K562 (cell line): ENCODE measurements at regions not wholly inside any gene's neighbourhood (a gene's known extent, or its start where the extent isn't known, plus 50 kb on each side); places are given as distances from the start of the nearest gene placed in this dataset.

ENCODE experiments used
- ATAC-seq: fragments of 200-7000 bp; cut with Tn5 transposase; 3 replicates; pipeline ENCODE4 v1.9.1; 2020; ENCODE audit warnings: moderate library complexity
- BruUV-seq: library from RNA; stranded (reverse); fragments of 400-500 nt; replicated peaks from 2 replicates; lab custom pipeline; 2021; lab: Mats Ljungman, UMichigan
- CTCF ChIA-PET: fragments of 300-600 bp; formaldehyde crosslinking; extraction: SDS; loops from one replicate; lab custom pipeline; 2021; ENCODE audit warnings: low intra/inter-chr PET ratio; lab: Yijun Ruan, JAX
- POLR2A ChIA-PET: fragments of 300-600, 350-650 bp; sonication (Branson Sonifier 250); formaldehyde crosslinking; extraction: SDS; loops from one replicate; lab custom pipeline; 2021; ENCODE audit warnings: antibody characterized with exemption, inconsistent platforms; lab: Yijun Ruan, JAX
- DNase-seq, 4 experiments: peaks; one replicate each; pipeline versions ENCODE4 v3.0.0 to v3.0.0-alpha.2; 2011 to 2018; ENCODE audit warnings: low spot score in 3 of 4, mixed read lengths in 3 of 4; ENCODE audit errors: extremely low read depth in 1 of 4
- FAIRE-seq: peaks from 2 replicates; lab custom pipeline; 2011; peaks lifted over from hg19 to GRCh38; lab: Jason Lieb, UNC
- H2AFZ ChIP-seq: 2 replicates; pipeline ENCODE4 v1.6.0; 2011; ENCODE audit warnings: low read depth, low read length, control low read depth, inconsistent platforms
- H3K27ac ChIP-seq: fragments of 200-600 bp; 3 replicates; pipeline ENCODE4 v1.8.0; 2011; ENCODE audit warnings: low read depth, mild to moderate bottlenecking, control low read depth, inconsistent platforms, low read length, moderate library complexity, mixed read lengths; ENCODE audit errors: extremely low read depth
- H3K27me3 ChIP-seq, 2 experiments: fragments of 300-600 bp in 1 of 2; 2 replicates in 1 of 2; 3 replicates in 1 of 2; pipeline versions ENCODE4 v1.6.0 to v1.8.0; 2011; ENCODE audit warnings: inconsistent platforms in 2 of 2, low read length in 2 of 2, mild to moderate bottlenecking in 1 of 2, mixed read lengths in 1 of 2, moderate library complexity in 1 of 2; ENCODE audit not compliant: control insufficient read depth in 2 of 2, insufficient read depth in 2 of 2
- H3K36me3 ChIP-seq: fragments of 300-600 bp; 3 replicates; pipeline ENCODE4 v1.8.0; 2011; ENCODE audit warnings: mild to moderate bottlenecking, low read length, inconsistent platforms; ENCODE audit not compliant: control insufficient read depth, insufficient read depth
- H3K4me1 ChIP-seq, 2 experiments: fragments of 200-600 bp in 1 of 2; replicated peaks in 1 of 2; 2 replicates in 1 of 2; 3 replicates in 1 of 2; pipeline versions ENCODE4 v1.5.1 to v1.8.0; 2011; ENCODE audit warnings: inconsistent platforms in 2 of 2, low read length in 2 of 2, mild to moderate bottlenecking in 1 of 2, mixed read lengths in 1 of 2, moderate library complexity in 1 of 2; ENCODE audit not compliant: control insufficient read depth in 2 of 2, insufficient read depth in 2 of 2
- H3K4me2 ChIP-seq: 2 replicates; pipeline ENCODE4 v1.6.1; 2011; ENCODE audit warnings: low read length, control low read depth, inconsistent platforms, mixed read lengths; ENCODE audit not compliant: insufficient read depth
- H3K4me3 ChIP-seq: fragments of 200-600 bp; sonication (generic), shearing (Covaris generic); 2 replicates; pipeline ENCODE4 v1.5.1; 2016; ENCODE audit warnings: control low read depth, inconsistent platforms
- H3K79me2 ChIP-seq: fragments of 200-600 bp; 3 replicates; pipeline ENCODE4 v1.8.0; 2011; ENCODE audit warnings: low read length, inconsistent platforms; ENCODE audit not compliant: control insufficient read depth, insufficient read depth
- H3K9ac ChIP-seq, 2 experiments: 2 replicates each; pipeline versions ENCODE4 v1.6.0 to v1.6.1; 2011; ENCODE audit warnings: low read depth in 2 of 2, low read length in 2 of 2, control low read depth in 1 of 2, inconsistent platforms in 1 of 2, mild to moderate bottlenecking in 1 of 2, mixed read lengths in 1 of 2; ENCODE audit not compliant: insufficient read depth in 1 of 2
- H3K9me1 ChIP-seq: one replicate; pipeline ENCODE4 v1.6.0; 2011; ENCODE audit warnings: inconsistent platforms, mild to moderate bottlenecking, low read length, moderate library complexity; ENCODE audit not compliant: control insufficient read depth, insufficient read depth
- H3K9me3 ChIP-seq: replicated peaks from 2 replicates; pipeline ENCODE4 v1.5.1; 2011; ENCODE audit warnings: low read depth, low read length, inconsistent platforms; ENCODE audit not compliant: control insufficient read depth, insufficient read depth
- H4K20me1 ChIP-seq: replicated peaks from 2 replicates; pipeline ENCODE4 v1.6.1; 2011; ENCODE audit warnings: low read length, inconsistent platforms, mixed read lengths; ENCODE audit not compliant: control insufficient read depth, insufficient read depth
- CREBBP ChIP-seq: IDR thresholded peaks from one replicate; pipeline ENCODE4 v1.6.1; 2012; ENCODE audit warnings: low read depth, mild to moderate bottlenecking, control low read depth, inconsistent platforms, low read length
- CTCF ChIP-seq, 3 experiments: IDR thresholded peaks in 2 of 3; conservative IDR thresholded peaks in 1 of 3; 2 replicates each; pipeline ENCODE4 v1.5.1; 2011 to 2012; ENCODE audit warnings: low read length in 3 of 3, mild to moderate bottlenecking in 3 of 3, control low read depth in 2 of 3, improper control_type of control experiment in 1 of 3, inconsistent platforms in 1 of 3, low read depth in 1 of 3, mixed read lengths in 1 of 3, moderate library complexity in 1 of 3; ENCODE audit not compliant: insufficient read depth in 2 of 3
- EZH2 ChIP-seq: IDR thresholded peaks from 2 replicates; pipeline ENCODE4 v1.6.1; 2012; ENCODE audit warnings: low read depth, mild to moderate bottlenecking, inconsistent platforms, low read length, borderline replicate concordance
- GABPB2 ChIP-seq: fragments of 250-450 bp; sonication (Bioruptor Pico); conservative IDR thresholded peaks from 2 replicates; pipeline ENCODE4 v1.5.1; 2021; ENCODE audit warnings: mild to moderate bottlenecking
- HNRNPH1 ChIP-seq: fragments of 200-400 bp; formaldehyde crosslinking; optimal IDR thresholded peaks from 2 replicates; pipeline ENCODE3; 2017; ENCODE audit warnings: low read depth, mild to moderate bottlenecking, low read length, moderate library complexity
- KDM4B ChIP-seq, 2 experiments: fragments of 450-650 bp in 1 of 2; sonication (generic) in 1 of 2; IDR thresholded peaks; 2 replicates each; pipeline ENCODE4 v1.6.1; 2016 to 2017; ENCODE audit warnings: borderline replicate concordance in 2 of 2, antibody characterized with exemption in 1 of 2, low read depth in 1 of 2, mild to moderate bottlenecking in 1 of 2
- KLF1 ChIP-seq: fragments of 450-650 bp; IDR thresholded peaks from 2 replicates; pipeline ENCODE4 v1.6.1; 2016; ENCODE audit warnings: missing genetic modification characterization, missing compliant biosample characterization
- MCM5 ChIP-seq: fragments of 450-650 bp; IDR thresholded peaks from 2 replicates; pipeline ENCODE4 v1.6.1; 2016; ENCODE audit warnings: low read depth
- NFE2L1 ChIP-seq: fragments of 450-650 bp; IDR thresholded peaks from 2 replicates; pipeline ENCODE4 v1.6.1; 2016; ENCODE audit warnings: missing genetic modification characterization, low read depth, mild to moderate bottlenecking, missing compliant biosample characterization, moderate library complexity, borderline replicate concordance
- PML ChIP-seq: IDR thresholded peaks from 2 replicates; pipeline ENCODE4 v1.6.1; 2012; ENCODE audit warnings: low read length, inconsistent platforms
- PTRF ChIP-seq: fragments of 450-650 bp; IDR thresholded peaks from 2 replicates; pipeline ENCODE4 v1.6.1; 2016; ENCODE audit warnings: mild to moderate bottlenecking, missing genetic modification characterization, missing compliant biosample characterization
- SOX6 ChIP-seq: fragments of 450-650 bp; IDR thresholded peaks from 2 replicates; pipeline ENCODE4 v1.6.1; 2014; ENCODE audit warnings: mild to moderate bottlenecking
- ZFP30 ChIP-seq: fragments of 250-450 bp; sonication (Bioruptor Pico); IDR thresholded peaks from 2 replicates; pipeline ENCODE4 v1.8.0; 2022; ENCODE audit warnings: moderate library complexity, mild to moderate bottlenecking, inconsistent platforms, borderline replicate concordance
- ZNF324 ChIP-seq: fragments of 250-450 bp; sonication (Bioruptor Pico); IDR thresholded peaks from 2 replicates; pipeline ENCODE4 v1.4.0; 2020; ENCODE audit warnings: mild to moderate bottlenecking
- in situ Hi-C: fragments of 300-500 bp; cut with MboI; formaldehyde crosslinking; loops from 4 replicates; pipeline ENCODE4 v1.15.0; 2018; ENCODE audit warnings: inconsistent platforms, mixed read lengths
- intact Hi-C: fragments of 100-400 bp; cut with micrococcal nuclease; formaldehyde crosslinking; loops from 2 replicates; pipeline ENCODE4 v1.14.2; 2022

- FAIRE-seq (no peak), ATAC-seq (no peak)
These were observed 597.3 kb downstream of the ZIC1 start for GRCh38 chr3:148006508-148006907.

More at GRCh38 chr3:148006508-148006907, 597.3 kb downstream of the ZIC1 start:
- Histone ChIP-seq H3K9me3 (no peaks in the 10 kb centered on the region), H3K9ac (no peak overlapping the region), H3K27ac (no peak overlapping the region), H3K79me2 (no peaks in the 10 kb centered on the region), H3K4me3 (no peak overlapping the region), H2AFZ (no peak overlapping the region), H3K4me1 (no peaks in the 10 kb centered on the region), H3K27me3 (no peaks in the 10 kb centered on the region), H3K4me2 (no peak overlapping the region), H3K9me1 (no peaks in the 10 kb centered on the region), H3K36me3 (no peaks in the 10 kb centered on the region), H4K20me1 (no peaks in the 10 kb centered on the region)
- TF ChIP-seq PML (no peak), CTCF (IDR thresholded peaks at IDR 0.05 in 2 of 3, conservative IDR thresholded peaks at IDR 0.05 in 1 of 3; ENCODE audit: insufficient read depth in 2 of 3, low read depth in 1 of 3, low read length in 3 of 3) (no peak), ZNF324 (no peak), HNRNPH1 (no peak), EZH2 (no peak), PTRF (tag) (no peak), KDM4B (IDR thresholded peaks at IDR 0.05; ENCODE audit: borderline replicate concordance in 2 of 2, low read depth in 1 of 2) (no peak), SOX6 (no peak), KLF1 (tag) (no peak), GABPB2 (no peak), NFE2L1 (tag) (no peak), ZFP30 (no peak), CREBBP (no peak), MCM5 (no peak)
- in situ Hi-C loops (no loop called here), intact Hi-C loops (no loop called here)
- BruUV-seq, result no TSS peak
- POLR2A ChIA-PET, result no interaction called here
- no peak for DNase-seq
- CTCF ChIA-PET, result no interaction called here
